ENCODE measurements at regions not wholly inside any gene's neighbourhood (a gene's known extent, or its start where the extent isn't known, plus 50 kb on each side); places are given as distances from the start of the nearest gene placed in this dataset.

DNA sequence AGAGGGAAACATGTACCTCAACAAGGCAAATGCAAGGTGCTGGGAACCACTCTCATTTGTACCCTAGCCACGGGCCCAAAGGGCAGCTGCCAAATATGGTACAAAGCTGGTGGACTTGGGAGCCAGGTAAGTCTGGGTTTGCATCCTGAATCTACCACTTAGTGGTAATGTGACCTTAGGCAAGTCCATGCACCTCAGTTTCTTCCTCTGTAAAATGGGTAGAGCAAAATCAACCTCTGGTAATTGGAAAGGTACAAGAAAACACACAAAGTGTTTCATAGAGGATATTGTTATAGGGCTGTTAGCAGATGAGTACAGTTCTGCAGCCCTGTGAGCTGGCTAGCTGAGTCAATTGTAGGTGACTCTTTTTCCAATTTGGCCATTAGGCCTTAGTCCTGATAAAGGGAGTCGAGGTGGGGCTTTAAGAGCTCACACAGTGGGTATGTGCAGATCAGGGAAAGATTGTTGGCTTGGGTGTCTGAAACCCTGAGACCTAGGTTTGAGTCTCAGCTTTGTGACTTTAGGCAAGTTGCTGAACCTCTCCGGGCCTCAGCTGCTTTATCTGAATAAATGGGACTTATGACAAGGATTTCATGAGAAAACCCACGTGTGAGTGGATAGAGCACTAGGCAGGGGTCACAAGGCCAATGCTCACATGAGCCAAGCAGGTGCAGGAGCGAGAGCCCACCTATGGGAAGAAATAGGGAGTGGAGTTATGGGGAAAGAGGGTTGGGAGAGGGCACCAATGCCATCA lies 121.3 kb upstream of the GDF10 start:
- TF ChIP-seq, protein P1, sequence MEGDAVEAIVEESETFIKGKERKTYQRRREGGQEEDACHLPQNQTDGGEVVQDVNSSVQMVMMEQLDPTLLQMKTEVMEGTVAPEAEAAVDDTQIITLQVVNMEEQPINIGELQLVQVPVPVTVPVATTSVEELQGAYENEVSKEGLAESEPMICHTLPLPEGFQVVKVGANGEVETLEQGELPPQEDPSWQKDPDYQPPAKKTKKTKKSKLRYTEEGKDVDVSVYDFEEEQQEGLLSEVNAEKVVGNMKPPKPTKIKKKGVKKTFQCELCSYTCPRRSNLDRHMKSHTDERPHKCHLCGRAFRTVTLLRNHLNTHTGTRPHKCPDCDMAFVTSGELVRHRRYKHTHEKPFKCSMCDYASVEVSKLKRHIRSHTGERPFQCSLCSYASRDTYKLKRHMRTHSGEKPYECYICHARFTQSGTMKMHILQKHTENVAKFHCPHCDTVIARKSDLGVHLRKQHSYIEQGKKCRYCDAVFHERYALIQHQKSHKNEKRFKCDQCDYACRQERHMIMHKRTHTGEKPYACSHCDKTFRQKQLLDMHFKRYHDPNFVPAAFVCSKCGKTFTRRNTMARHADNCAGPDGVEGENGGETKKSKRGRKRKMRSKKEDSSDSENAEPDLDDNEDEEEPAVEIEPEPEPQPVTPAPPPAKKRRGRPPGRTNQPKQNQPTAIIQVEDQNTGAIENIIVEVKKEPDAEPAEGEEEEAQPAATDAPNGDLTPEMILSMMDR (IDR thresholded peaks at IDR 0.05; ENCODE audit: insufficient read depth, low read length, poor library complexity, severe bottlenecking) = no peak
- peaks cover 2% of the 10 kb centered on the region for H3K27me3 ChIP-seq (ENCODE audit: control insufficient read depth, insufficient read depth, low read length)
- DNase-seq (ENCODE audit: low read depth) = no peak
- H3K36me3 ChIP-seq (ENCODE audit: control insufficient read depth, insufficient read depth, low read length) = no peaks in the 10 kb centered on the region
- H3K4me3 ChIP-seq (ENCODE audit: low read depth, low read length) = no peak overlapping the region

DNA sequence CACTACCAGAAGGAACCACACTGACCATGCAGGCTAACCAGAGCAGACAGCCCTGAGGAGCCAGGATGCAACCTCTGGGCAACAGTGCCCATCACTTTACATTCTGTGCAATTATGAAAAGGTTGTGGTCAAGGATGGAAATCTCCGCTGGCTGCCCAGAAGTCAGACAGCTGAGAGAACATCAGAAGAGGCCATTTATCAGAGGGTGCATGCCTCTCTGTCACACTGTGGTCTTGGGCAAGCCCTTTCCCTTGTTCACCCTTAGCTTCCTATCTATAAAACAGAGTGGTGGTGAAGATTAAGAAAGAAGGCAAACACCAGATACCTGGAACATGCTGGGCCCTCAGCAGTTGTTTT lies 120.7 kb upstream of the GDF10 start:
- TF ChIP-seq, protein P1 (IDR thresholded peaks at IDR 0.05; ENCODE audit: insufficient read depth, low read length, poor library complexity, severe bottlenecking) = no peak
- Histone ChIP-seq H3K36me3 (ENCODE audit: control insufficient read depth, insufficient read depth, low read length) (no peaks in the 10 kb centered on the region), H3K27me3 (ENCODE audit: control insufficient read depth, insufficient read depth, low read length) (peaks cover 2% of the 10 kb centered on the region), H3K4me3 (ENCODE audit: low read depth, low read length) (no peak overlapping the region)
- DNase-seq (ENCODE audit: low read depth) = no peak

DNA sequence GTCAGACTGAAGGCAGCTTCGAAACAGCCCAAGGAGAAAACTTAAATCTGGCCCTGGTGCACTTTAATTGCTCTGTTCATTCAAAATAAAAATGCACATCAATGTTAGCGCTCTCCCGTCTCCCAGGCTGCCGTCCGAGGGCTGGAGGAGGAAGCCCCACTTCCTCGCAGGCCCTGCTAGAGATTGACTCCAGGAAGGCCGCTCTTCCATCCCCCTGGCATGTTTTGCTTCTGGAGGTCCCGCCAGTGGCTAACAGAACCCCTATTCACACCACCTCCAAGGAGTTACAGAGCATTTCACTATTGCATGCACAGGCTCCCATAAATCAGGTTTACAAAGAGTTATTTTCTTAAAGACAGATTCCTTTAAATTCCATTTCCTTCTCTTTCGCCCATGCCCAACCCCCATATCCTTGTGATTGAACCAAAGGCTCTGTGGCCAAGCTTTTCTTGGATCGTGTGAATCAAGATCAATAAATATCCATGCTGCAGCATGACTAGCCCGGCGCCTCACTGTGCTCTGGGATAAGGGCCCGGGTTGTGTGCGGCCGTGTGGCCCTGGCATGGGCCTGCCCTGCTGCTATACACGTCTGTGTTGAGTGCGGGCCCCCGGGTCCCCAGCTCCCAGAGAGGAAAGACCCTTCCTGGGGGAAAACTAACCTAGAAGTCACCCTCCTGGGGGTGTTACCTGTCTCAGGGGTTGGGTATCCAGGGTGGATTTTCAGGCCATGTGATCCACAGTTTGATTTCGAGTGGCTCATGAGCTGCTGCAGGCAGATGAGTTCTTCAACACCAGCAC lies 118.7 kb upstream of the GDF10 start:
- DNase-seq (ENCODE audit: low read depth) = no peak
- TF ChIP-seq, protein P1 (IDR thresholded peaks at IDR 0.05; ENCODE audit: insufficient read depth, low read length, poor library complexity, severe bottlenecking) = no peak
- no peak overlapping the region for H3K4me3 ChIP-seq (ENCODE audit: low read depth, low read length)
- H3K27me3 ChIP-seq (ENCODE audit: control insufficient read depth, insufficient read depth, low read length) = no peaks in the 10 kb centered on the region
- H3K36me3 ChIP-seq (ENCODE audit: control insufficient read depth, insufficient read depth, low read length) = no peaks in the 10 kb centered on the region

DNA sequence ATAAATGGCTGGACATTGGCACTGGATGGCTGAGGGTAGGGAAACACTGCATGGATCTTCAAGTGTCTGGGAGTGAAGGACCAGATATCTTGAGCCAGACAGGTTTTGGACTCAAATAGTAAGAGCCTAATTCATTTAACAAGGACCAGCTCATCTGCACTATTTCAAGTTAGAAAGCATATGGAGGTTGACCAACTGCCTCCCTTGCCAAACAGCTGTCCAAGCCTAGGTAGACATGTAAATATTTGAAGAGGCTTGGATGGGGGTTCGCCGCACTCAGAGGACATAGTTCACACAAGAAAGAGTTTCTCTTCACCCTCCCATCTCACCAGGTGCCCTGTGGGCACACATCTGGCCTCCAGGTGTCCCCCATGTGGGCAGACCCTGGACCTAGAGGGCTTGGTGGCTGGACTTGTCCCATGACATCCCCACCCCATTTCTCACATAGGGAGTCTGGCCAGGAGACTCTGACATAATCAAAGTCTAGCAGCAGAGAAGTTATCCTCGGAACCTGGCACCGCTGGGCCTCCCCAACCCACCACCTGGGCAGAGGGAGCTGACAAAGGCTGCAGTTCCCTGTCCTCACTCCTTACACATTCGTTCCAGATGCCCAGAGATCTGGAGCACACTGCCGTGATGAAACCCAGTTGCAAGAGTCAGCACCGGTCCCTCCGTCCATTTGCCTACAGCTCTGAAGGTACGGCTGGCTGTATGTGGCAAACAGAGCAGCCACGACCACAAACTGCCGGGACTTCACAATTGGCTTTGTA lies 116.9 kb upstream of the GDF10 start:
- Histone ChIP-seq H3K27me3 (ENCODE audit: control insufficient read depth, insufficient read depth, low read length) (no peaks in the 10 kb centered on the region), H3K36me3 (ENCODE audit: control insufficient read depth, insufficient read depth, low read length) (no peaks in the 10 kb centered on the region), H3K4me3 (ENCODE audit: low read depth, low read length) (no peak overlapping the region)
- TF ChIP-seq, protein P1 (IDR thresholded peaks at IDR 0.05; ENCODE audit: insufficient read depth, low read length, poor library complexity, severe bottlenecking) = no peak
- DNase-seq (ENCODE audit: low read depth) = no peak

DNA sequence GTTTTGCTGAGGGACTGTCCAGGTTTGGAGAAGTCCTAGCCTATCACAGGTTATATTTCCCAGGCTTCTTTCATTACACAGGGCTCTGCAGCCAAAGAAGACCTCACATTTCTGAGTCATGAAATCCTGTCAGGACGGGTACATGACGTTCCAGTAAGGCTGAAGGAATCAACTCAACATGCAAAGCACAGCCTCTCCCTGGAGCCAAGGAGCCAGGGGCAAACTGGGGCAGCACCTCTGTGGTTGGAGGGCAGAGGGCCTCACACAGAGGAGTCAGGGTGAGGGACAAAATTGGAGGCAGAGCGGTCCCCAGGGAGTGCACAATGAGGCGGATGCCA lies 116.3 kb upstream of the GDF10 start:
- DNase-seq (ENCODE audit: low read depth) = no peak
- Histone ChIP-seq H3K4me3 (ENCODE audit: low read depth, low read length) (no peak overlapping the region), H3K36me3 (ENCODE audit: control insufficient read depth, insufficient read depth, low read length) (no peaks in the 10 kb centered on the region), H3K27me3 (ENCODE audit: control insufficient read depth, insufficient read depth, low read length) (no peaks in the 10 kb centered on the region)
- TF ChIP-seq, protein P1 (IDR thresholded peaks at IDR 0.05; ENCODE audit: insufficient read depth, low read length, poor library complexity, severe bottlenecking) = no peak

Measured in kidney epithelial cell (primary cell).